Ovary (tissue), 3 donors: ENCODE measurements at regions not wholly inside any gene's neighbourhood (a gene's known extent, or its start where the extent isn't known, plus 50 kb on each side); places are given as distances from the start of the nearest gene placed in this dataset.
"Not testable (repeated sequence)": the region's sequence is repeated elsewhere in the genome, so short reads cannot be mapped to it uniquely, and the experiment has no call there.

ENCODE experiments used
- EP300 ChIP-seq: sonication (generic); formaldehyde crosslinking; IDR thresholded peaks from one replicate; pipeline ENCODE4 v1.6.1; 2017; ENCODE audit warnings: antibody characterized with exemption
- POLR2A ChIP-seq: fragments of 450-650 bp; IDR thresholded peaks from one replicate; pipeline ENCODE4 v1.6.1; 2017; ENCODE audit warnings: antibody characterized with exemption, mild to moderate bottlenecking, moderate library complexity
- TF ChIP-seq, protein P1 (sequence below), 3 donors: fragments of 450-650 bp in 2 of 3; fragments of 200-600 bp in 1 of 3; IDR thresholded peaks; one replicate each; pipeline versions ENCODE4 v1.5.1 to v1.8.0; 2016 to 2022; ENCODE audit warnings: antibody characterized with exemption in 3 of 3, mild to moderate bottlenecking in 1 of 3
- donor health status: DM: no; HTN: no; CAD: no.

GRCh38 chr9:101807879-101808278 is 69.4 kb upstream of the GRIN3A start:
- not testable (repeated sequence) for TF ChIP-seq POLR2A, EP300
- TF ChIP-seq, protein P1, sequence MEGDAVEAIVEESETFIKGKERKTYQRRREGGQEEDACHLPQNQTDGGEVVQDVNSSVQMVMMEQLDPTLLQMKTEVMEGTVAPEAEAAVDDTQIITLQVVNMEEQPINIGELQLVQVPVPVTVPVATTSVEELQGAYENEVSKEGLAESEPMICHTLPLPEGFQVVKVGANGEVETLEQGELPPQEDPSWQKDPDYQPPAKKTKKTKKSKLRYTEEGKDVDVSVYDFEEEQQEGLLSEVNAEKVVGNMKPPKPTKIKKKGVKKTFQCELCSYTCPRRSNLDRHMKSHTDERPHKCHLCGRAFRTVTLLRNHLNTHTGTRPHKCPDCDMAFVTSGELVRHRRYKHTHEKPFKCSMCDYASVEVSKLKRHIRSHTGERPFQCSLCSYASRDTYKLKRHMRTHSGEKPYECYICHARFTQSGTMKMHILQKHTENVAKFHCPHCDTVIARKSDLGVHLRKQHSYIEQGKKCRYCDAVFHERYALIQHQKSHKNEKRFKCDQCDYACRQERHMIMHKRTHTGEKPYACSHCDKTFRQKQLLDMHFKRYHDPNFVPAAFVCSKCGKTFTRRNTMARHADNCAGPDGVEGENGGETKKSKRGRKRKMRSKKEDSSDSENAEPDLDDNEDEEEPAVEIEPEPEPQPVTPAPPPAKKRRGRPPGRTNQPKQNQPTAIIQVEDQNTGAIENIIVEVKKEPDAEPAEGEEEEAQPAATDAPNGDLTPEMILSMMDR (IDR thresholded peaks at IDR 0.05): not testable (repeated sequence)
